HG03175 (cell line): ENCODE measurements at regions not wholly inside any gene's neighbourhood (a gene's known extent, or its start where the extent isn't known, plus 50 kb on each side); places are given as distances from the start of the nearest gene placed in this dataset.
"Not testable (repeated sequence)": the region's sequence is repeated elsewhere in the genome, so short reads cannot be mapped to it uniquely, and the experiment has no call there.

ENCODE experiments used
- ATAC-seq: cut with Tn5 transposase; IDR thresholded peaks from one replicate; pipeline ENCODE4 v1.9.1; 2021; ENCODE audit warnings: mild to moderate bottlenecking, moderate library complexity; ENCODE audit not compliant: unreplicated experiment

- ATAC-seq = not testable (repeated sequence)
Measured at GRCh38 chr5:1731855-1732237, 67.8 kb downstream of the MRPL36 start.

- no peak for ATAC-seq
Measured at GRCh38 chr5:1731091-1731639, 68.5 kb downstream of the MRPL36 start.

GRCh38 chr5:1730487-1730847, 69.2 kb downstream of the MRPL36 start:
- no peak for ATAC-seq

GRCh38 chr5:1729641-1730486, 69.8 kb downstream of the MRPL36 start:
- ATAC-seq = no peak

- no peak for ATAC-seq
Measured at GRCh38 chr5:1728846-1729245, 70.8 kb downstream of the MRPL36 start.

GRCh38 chr5:1727571-1727970, 72.1 kb downstream of the MRPL36 start:
- ATAC-seq = no peak

GRCh38 chr5:1726956-1727355, 72.7 kb downstream of the MRPL36 start:
- ATAC-seq = no peak

GRCh38 chr5:1726469-1726865, 73.2 kb downstream of the MRPL36 start:
- no peak for ATAC-seq

- ATAC-seq = no peak
Measured at GRCh38 chr5:1725641-1726468, 73.8 kb downstream of the MRPL36 start.

- no peak for ATAC-seq
Measured at GRCh38 chr5:1724822-1725602, 74.6 kb downstream of the MRPL36 start.

GRCh38 chr5:1723957-1724821, 75.4 kb downstream of the MRPL36 start:
- ATAC-seq = no peak

- no peak for ATAC-seq
Measured at GRCh38 chr5:1723476-1723875, 76.2 kb downstream of the MRPL36 start.

GRCh38 chr5:1722877-1723276, 76.8 kb downstream of the MRPL36 start:
- no peak for ATAC-seq

- no peak for ATAC-seq
Measured at GRCh38 chr5:1720396-1721110, 79.1 kb downstream of the MRPL36 start.

- no peak for ATAC-seq
Measured at GRCh38 chr5:1719860-1720259, 79.8 kb downstream of the MRPL36 start.

- no peak for ATAC-seq
Measured at GRCh38 chr5:1718669-1719068, 81.0 kb downstream of the MRPL36 start.

- not testable (repeated sequence) for ATAC-seq
Measured at GRCh38 chr5:1710091-1710490, 89.5 kb downstream of the MRPL36 start.

- ATAC-seq = peak; percentile 46
Measured at GRCh38 chr5:1709171-1709803, 90.3 kb downstream of the MRPL36 start.

- ATAC-seq = no peak
Measured at GRCh38 chr5:1708592-1709141, 91.0 kb downstream of the MRPL36 start.
